NCI-H146 (cell line): ENCODE measurements at regions not wholly inside any gene's neighbourhood (a gene's known extent, or its start where the extent isn't known, plus 50 kb on each side); places are given as distances from the start of the nearest gene placed in this dataset.

Source experiments
- DNase-seq: peaks from one replicate; lab custom pipeline; 2025; lab: John Stamatoyannopoulos, UW

GRCh38 chr3:16658004-16658924, 53.0 kb upstream of the DAZL start:
- peak; percentile 11 for DNase-seq

DNA sequence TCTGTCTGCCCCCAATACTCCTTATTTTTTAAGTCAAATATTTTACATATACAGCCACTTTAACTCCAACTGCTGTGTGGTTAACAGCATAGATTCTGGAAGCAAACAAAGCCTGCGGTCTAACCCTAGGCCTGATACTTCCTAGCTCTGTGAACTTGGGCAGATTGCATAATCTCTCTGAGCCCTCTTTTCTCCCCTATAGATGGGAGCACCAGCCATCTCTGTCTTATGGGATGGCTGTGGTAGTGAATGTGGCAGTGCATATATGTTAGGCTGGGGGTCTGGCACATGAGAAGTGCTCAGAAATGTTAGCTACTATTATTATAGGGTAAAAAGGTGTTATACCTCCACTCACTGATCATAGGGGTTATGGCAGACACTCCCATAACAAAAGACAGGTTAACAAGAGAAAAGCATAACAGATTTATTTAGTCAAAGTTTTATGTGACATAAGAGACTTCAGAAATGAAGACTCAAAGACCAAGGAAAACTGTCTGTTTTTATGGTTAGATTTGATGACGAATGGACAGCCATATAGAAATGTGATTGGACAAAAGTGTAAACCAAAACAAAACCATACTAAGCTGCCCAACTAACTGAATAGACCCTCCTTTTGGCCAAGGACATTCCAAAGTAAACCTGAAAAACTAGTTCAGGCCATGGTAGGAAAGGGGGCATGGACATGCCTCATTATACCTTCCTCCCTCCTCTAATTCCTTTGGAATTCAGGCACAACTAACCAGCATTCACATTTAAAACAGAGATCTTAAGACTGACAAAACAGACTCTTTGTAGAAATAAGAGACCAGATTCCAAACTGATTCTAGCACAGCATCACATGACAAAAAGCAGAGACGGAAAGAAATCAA, 53.9 kb upstream of the DAZL start:
- no peak for DNase-seq

DNA sequence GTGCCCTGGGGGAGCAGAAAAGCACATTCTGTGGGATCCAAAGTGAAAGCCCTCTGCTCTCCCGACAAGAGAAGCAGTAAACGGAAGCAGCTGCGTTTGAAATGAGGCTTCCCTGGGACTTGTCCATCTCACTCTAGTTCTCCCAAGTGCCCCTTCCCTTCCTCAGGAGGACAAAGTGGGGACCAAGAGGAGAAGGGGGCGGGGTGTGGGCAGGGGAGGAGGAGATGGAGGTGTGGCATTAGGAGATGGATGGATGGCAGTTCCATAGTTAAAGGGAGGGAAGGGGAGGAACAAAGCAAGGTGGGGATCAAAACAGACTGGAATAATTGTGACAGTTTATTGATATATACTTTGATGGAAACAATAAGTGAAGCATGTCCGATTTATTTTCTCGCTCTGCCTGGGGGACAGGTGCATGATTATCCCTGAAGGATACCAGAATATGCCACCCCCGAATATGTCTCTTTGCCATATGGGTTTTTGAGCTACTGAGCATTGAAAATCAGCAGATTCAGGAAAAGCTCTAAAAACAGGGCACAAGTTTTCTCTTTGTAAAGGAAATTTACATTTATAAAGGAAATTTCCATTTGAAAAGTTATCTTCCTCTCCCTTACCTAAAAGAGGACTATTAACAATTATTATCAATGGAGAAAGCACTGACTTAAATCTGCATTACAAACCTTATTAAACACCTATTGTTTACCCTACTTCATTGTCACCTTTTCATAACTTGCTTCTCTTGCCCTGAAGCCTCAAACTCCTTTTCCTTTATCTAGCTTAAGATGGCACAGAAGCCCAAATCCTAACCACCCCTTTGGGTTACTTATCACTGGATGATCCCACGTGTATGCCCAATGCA, 58.9 kb upstream of the DAZL start:
- no peak for DNase-seq

DNA sequence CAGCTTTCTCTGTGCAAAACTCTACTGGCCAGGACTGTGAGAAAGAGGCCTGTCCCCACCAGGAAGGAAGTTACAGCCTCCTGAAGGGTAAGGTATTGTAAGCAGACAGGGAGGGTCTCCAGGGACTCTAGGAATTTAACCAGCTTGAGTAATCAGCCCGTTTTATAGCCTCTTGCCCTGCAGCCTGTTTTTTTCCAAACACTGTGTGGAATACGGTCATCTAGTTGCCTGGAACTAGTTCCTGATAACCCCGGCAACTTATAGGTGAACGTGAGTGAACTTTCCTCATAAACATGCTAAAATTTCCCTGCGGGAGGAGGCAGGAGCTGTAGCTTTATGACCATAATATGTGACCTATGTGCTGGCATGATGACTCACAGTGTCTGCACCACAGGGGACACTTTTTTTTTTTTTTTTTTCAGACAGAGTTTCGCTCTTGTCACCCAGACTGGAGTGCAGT, 60.1 kb upstream of the DAZL start:
- no peak for DNase-seq

DNA sequence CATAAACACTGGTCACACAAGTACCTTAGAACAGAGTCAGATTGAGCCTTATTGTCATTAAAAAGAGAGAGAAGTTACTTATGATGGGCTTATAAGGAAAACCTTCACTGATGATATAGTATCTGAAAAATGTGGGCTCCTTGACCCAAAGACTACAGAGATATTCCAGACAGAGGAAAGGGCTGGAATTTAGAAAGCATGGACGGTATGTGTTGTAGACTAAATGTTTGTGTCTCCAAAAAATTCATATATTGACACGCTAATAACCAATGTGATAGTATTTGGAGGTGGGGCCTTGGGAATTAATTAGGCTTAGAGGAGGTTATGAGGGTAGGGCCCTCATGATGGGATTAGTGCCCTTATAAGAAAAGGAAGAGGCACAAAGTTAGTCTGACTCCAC, 61.0 kb upstream of the DAZL start:
- DNase-seq = no peak

GRCh38 chr3:16667633-16668032, 62.4 kb upstream of the DAZL start:
- DNase-seq = no peak

DNA sequence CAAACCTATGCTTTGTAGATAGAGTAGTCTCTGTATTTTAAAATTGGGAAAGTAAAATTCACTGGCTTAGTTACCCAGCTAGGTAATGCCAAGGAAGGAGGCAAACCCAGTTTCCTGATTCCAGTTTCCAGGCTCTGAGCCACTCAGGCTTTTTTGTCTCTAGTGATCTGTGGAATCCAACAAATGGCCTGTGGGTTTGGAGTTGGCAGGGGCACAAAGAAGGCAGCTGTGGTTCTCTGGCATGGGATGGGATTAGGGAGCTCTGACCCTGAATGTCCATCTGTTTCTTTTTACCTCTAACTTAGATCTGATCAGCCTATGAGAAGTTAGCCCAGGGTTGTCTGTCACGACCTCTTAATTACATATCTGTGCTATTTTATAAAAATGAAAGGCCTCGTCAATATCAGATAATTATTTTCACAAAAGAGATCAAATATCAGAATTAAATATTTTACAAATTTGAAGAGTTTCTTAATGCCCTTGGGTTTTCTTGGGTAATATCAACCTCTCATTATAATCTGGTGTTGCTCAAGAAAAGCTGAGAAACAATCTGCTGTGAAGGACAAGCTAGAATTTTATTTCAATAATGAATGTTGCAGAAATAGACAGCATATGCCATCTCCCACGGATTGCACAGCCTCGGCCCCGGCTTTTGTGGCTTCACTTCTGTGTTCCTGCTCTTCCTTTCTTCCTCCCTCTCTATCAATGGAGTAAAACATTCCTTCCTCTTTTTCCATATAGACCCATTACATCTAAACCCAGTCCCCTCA, 63.7 kb upstream of the DAZL start:
- DNase-seq = no peak

DNA sequence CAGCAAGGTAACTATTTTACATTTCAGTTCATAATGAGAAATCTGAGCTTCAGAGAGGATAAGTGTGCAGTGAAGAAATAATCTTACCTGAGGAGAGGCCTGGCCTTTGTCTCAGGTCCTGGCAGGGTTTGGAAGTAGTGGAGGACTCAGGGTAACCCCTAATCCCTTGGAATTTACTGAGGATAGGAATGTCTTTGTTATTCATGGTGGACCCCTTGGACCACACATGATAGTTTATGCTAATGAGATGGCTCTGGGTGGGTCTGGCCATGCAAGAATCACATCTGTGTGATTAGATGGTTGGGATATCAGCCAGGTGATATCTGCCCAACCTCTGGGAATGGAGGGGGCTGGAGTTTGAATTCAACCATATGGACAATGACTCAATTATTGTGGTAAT, 65.0 kb upstream of the DAZL start:
- no peak for DNase-seq

GRCh38 chr3:16671690-16672089, 66.5 kb upstream of the DAZL start:
- DNase-seq = no peak

DNA sequence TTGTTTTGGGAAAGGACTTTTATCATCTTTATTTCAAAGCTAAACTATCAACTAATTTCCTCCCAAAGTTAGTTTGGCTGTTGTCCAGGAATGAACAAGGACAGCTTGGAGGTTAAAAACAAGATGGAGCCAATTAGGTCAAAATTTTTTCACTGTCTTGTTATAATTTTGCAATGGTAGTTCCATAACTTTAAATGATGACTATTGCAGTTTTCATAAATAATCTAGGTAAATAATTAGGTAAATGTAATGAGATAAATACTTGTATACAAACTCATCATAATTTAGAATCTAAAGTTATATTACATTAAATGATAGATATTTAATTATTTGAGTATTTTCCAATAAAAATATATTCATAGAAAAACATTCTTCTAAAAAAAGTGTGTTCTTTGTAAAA, 68.3 kb upstream of the DAZL start:
- DNase-seq = no peak

DNA sequence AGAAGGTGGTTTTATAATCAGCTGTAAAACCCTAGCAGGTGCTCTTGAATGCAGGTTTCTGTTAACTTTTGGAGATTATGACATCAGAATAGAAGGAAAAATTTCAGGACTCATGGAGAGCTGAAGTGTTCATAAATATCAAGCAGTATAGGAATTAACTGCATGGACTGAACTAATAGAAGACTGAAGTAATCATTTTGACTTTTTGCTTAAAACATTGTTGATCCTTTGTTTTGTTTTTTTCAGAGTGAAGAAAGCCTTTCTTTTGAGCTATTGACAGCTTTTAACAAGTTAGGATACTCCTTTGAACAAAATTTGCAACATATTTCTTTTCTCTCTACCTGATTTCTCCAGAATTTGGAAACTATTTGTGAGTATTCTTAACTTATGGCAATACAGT, 70.6 kb upstream of the DAZL start:
- no peak for DNase-seq

- DNase-seq = no peak
Observed at GRCh38 chr3:16686679-16687078, 81.5 kb upstream of the DAZL start.

DNA sequence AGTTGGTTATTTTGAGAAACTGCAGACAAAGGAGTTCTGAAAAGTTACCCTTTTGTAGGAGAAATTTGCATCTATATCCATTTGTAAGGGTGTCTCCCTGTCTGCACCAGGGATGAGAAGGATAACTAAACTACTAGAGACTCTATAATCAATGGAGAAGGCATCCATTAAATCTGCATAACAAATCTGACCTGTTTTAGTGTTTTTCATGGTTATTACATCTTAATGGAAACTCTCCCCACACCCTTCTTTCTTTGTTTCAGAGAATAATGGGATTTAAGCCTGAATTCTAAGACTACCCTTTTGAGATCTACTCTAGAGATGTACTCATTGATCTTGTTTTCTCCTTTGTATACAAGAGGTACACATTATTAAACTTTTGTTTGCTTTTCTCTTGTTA, 82.0 kb upstream of the DAZL start:
- DNase-seq = no peak

GRCh38 chr3:16692486-16693344, 87.5 kb upstream of the DAZL start:
- DNase-seq = no peak

GRCh38 chr3:16693820-16694219, 88.6 kb upstream of the DAZL start:
- no peak for DNase-seq

- no peak for DNase-seq
Observed at GRCh38 chr3:16695710-16696109, 90.5 kb upstream of the DAZL start.

GRCh38 chr3:16697443-16698147, 92.4 kb upstream of the DAZL start:
- DNase-seq = no peak

GRCh38 chr3:16700651-16701050, 95.4 kb upstream of the DAZL start:
- DNase-seq = no peak

- DNase-seq = no peak
Observed at GRCh38 chr3:16704941-16705340, 99.7 kb upstream of the DAZL start.

DNA sequence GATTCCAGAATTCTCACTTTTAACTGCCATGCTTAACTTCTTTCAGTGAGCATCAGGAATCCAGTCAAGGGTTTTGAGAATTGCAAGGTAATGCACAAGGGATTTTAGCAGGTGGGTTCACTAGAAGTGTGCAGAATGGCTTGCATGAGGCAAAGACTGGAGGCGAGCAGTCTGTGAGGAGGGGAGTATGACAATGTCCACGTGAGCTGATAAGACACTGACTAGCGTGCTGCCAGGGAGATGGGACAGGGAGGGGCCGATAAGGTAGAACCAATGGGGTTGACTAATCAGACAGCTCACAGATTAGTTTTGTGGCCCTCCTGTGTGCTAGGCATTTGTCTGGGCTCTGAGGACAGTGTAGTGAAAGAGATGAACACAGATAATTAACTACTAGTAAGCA, 102.0 kb upstream of the DAZL start:
- no peak for DNase-seq
